DND-41 (cell line): ENCODE measurements at regions not wholly inside any gene's neighbourhood (a gene's known extent, or its start where the extent isn't known, plus 50 kb on each side); places are given as distances from the start of the nearest gene placed in this dataset.

ENCODE experiments used
- EZH2 ChIP-seq: IDR thresholded peaks from 3 replicates; pipeline ENCODE4 v1.6.1; 2012; ENCODE audit warnings: borderline replicate concordance, low read depth, mild to moderate bottlenecking, moderate library complexity, low read length, inconsistent platforms; ENCODE audit not compliant: severe bottlenecking
- TF ChIP-seq, protein P1 (sequence below): IDR thresholded peaks from 2 replicates; pipeline ENCODE4 v1.5.1; 2012; ENCODE audit warnings: borderline replicate concordance, low read length, moderate library complexity, mild to moderate bottlenecking; ENCODE audit not compliant: poor library complexity, severe bottlenecking; ENCODE audit errors: extremely low read depth

DNA sequence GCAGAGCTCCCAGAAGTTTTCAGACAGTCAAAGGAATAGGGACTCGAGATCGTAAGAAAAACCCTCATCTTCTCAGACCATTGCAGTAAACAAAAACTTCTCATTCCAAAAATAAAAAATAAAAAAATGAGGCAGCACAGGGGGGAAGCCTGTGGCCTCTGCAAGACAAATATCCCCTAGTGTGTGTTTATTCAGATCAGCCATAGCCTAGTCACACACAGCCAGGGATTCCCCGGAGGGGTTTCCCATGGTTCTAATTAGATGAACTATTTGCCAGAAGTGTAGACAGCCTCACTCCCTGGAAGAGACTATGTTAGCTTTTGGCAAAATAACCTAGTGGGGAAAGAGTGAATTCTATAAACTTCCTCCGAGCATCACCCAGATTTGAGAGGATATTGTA is 122.9 kb upstream of the KLF7 start:
- TF ChIP-seq, protein P1, sequence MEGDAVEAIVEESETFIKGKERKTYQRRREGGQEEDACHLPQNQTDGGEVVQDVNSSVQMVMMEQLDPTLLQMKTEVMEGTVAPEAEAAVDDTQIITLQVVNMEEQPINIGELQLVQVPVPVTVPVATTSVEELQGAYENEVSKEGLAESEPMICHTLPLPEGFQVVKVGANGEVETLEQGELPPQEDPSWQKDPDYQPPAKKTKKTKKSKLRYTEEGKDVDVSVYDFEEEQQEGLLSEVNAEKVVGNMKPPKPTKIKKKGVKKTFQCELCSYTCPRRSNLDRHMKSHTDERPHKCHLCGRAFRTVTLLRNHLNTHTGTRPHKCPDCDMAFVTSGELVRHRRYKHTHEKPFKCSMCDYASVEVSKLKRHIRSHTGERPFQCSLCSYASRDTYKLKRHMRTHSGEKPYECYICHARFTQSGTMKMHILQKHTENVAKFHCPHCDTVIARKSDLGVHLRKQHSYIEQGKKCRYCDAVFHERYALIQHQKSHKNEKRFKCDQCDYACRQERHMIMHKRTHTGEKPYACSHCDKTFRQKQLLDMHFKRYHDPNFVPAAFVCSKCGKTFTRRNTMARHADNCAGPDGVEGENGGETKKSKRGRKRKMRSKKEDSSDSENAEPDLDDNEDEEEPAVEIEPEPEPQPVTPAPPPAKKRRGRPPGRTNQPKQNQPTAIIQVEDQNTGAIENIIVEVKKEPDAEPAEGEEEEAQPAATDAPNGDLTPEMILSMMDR, result no peak
- no peak for TF ChIP-seq EZH2
